ENCODE measurements at regions not wholly inside any gene's neighbourhood (a gene's known extent, or its start where the extent isn't known, plus 50 kb on each side); places are given as distances from the start of the nearest gene placed in this dataset.
"Not testable (repeated sequence)": the region's sequence is repeated elsewhere in the genome, so short reads cannot be mapped to it uniquely, and the experiment has no call there.

GRCh38 chr17:70519300-70519699 is 350.0 kb downstream of the KCNJ2 start:
- DNase-seq (ENCODE audit: low read depth) = no peak

DNA sequence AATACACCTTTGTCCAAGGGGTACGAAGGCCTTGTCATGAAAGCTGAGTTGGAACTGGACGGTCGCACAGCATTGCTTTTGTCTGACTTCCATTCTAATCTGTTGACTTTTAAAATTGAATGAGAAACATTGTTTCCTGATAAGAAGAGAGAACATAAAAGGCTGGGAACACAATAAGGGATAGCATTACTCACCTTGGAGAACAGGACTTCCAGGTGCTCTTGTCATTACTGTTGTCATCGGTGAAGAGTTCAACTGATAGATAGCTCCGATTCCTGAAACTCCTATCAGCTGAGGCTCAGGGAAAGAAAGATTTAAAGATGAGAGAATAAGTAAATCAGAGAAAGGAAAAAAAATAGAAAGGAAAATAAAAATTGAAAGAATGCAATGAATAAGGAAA is 351.1 kb downstream of the KCNJ2 start:
- DNase-seq (ENCODE audit: low read depth) = no peak

DNA sequence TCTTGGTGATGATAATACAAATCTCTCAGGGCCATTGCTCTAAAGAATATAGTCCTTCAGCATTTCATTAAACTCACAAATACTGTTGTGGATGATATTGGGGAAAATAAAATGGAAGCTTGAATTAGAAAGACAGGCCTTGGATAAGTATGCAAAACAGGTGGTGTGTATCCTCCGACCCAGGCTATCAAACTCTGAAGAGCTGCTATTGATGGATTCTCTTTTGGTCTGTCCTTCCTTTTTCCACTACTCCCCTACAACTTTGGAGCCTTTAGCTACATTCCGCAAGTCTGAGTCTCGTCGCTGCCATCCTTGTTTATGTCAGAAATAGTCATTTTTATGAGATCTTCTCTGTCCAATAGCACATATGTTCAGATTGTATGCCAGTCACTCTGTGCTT is 351.6 kb downstream of the KCNJ2 start:
- DNase-seq (ENCODE audit: low read depth) = no peak

- DNase-seq (ENCODE audit: low read depth) = peak; percentile 36
Measured at GRCh38 chr17:70521821-70522256, 352.5 kb downstream of the KCNJ2 start.

DNA sequence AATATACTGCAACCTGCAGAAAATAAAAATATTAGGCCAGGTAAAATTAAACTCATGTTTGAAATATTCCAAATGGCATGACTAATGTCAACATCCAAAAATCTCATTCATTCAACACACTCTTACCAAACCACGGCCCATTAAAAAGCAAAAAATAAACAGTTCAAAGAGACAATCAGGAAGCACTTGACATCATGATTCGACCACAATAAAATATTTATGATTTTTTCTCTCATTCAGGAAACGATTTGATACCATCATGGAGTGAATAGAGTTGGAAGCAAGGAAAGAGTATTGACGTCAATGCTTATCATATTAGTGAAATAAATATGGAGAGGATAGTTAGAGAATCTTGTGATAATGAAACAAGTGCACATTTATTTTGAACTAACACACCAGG is 354.1 kb downstream of the KCNJ2 start:
- DNase-seq (ENCODE audit: low read depth) = no peak

DNA sequence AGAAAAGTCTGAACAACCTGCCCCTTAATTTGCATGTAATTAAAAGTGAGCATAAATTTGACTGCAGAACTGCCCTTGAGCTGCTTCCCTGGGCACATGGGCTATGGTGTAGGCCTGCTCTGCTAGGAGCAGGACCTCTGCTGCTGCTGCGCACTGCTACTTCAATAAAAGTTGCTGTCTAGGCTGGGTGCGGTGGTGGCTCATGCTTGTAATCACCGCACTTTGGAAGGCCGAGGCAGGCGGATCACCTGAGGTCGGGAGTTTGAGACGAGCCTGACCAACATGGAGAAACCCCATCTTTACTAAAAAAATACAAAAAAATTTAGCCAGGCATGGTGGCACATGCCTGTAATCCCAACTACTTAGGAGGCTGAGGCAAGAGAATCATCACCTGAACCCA is 355.7 kb downstream of the KCNJ2 start:
- not testable (repeated sequence) for DNase-seq (ENCODE audit: low read depth)

DNA sequence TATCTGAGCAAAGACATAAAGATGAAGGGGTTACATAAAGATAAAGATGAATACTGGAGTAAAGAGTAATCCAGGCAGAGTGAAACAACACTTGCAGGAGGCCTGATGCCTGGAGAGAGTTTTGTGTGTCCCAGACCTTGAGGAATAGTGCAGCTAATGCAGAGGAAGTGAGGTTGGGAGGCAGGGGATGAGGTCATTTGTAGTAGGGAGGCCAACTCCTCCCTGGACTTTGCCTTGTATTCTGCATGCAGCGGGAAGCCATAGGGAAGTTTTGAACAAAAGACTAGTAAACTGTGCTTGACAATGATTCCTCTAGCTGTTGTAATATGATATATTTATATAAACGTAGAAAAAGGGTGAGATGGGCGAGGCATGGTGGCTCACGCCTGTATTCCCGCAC is 356.6 kb downstream of the KCNJ2 start:
- DNase-seq (ENCODE audit: low read depth) = no peak

GRCh38 chr17:70527364-70527888 is 358.1 kb downstream of the KCNJ2 start:
- DNase-seq (ENCODE audit: low read depth) = peak; percentile 13

GRCh38 chr17:70533427-70533826 is 364.1 kb downstream of the KCNJ2 start:
- DNase-seq (ENCODE audit: low read depth) = no peak

DNA sequence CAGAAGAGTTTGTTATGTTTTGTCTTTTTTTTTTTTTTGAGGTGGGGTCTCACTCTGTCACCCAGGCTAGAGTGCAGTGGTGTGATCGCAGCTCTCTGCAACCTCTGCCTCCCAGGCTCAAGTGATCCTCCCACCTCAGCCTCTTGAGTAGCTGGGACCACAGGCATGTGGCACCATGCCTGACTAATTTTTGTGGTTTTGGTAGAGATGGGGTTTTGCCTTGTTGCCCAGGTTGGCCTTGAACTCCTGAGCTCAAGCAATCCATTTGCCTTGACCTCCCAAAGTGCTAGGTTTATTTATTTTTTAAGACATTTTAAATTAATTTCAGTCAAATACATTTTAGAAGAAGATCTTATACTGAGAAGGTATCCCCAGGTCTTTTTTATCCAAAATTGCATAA is 366.7 kb downstream of the KCNJ2 start:
- DNase-seq (ENCODE audit: low read depth) = peak; percentile 52

DNA sequence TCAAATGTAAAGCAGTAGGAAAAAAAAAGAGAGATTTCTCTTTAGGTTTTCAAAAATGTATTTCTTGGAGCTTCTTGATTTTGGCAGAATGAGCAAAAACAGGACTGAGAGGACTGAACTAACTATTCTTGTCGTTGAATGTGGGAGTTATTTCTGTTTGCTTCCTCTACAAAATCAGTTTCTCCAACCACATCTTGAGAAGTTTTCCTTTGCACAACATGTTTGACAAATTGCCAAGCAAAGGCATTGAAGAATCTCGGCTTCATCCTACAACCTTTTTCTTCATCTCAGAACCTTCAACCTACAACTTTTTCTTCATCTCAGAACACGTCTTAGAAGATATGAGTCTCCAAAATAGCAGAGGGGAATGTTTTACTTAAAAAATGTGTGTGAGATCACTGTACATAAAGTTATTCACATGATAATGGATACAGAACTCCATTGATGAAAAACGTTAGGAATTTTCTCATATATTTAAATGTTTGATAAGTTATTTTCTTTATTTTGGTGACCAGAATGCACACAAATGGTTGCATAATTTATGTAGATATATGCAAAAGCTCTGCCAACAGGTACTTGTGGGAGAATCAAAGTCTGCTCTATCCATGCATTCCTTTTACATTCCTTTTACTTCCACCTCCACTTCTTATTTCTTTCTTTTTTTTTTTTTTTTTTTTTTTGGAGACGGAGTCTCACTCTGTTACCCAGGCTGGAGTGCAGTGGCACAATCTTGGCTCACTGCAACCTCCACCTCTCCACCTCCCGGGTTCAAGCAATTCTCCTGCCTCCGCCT is 370.0 kb downstream of the KCNJ2 start:
- no peak for DNase-seq (ENCODE audit: low read depth)

DNA sequence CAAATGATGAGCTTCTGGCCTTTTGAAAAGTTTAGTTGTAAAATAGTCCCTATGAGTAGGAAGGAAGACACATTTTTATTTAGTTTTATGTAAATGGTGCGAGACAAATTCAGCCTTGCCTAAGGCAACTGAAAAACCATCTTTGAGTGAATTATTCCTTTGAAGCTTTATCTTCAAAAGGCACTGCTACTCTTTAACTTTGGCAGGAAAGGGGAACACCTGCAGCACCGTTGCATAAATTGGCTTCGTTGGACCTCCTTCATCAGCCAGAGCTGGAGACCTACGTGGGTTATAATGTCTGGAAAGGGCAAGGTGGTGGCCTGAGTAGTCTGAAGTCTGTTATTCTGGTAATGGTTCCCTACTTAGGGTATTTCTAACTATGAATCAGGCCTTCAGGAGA is 373.5 kb downstream of the KCNJ2 start:
- DNase-seq (ENCODE audit: low read depth) = no peak

- DNase-seq (ENCODE audit: low read depth) = no peak
Measured at GRCh38 chr17:70544317-70544716, 375.0 kb downstream of the KCNJ2 start.

- DNase-seq (ENCODE audit: low read depth) = peak; percentile 64
Measured at GRCh38 chr17:70552230-70552981, 383.1 kb downstream of the KCNJ2 start.

DNA sequence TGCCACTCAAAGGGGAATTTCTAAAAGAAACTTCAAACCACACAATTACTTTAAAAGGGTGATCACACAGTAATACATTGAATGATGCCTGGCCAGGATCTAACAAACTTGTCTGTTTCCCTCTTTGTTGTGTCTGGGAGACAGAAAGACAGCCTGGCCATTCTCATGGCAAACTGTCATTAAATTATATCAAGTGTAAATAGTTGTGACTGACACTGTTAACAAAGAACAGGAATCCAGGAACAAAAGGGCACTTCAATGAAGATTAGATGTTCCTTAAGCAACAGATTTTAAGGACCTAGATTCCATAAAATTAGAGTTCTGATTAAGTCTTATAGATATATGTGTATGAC is 383.6 kb downstream of the KCNJ2 start:
- no peak for DNase-seq (ENCODE audit: low read depth)

DNA sequence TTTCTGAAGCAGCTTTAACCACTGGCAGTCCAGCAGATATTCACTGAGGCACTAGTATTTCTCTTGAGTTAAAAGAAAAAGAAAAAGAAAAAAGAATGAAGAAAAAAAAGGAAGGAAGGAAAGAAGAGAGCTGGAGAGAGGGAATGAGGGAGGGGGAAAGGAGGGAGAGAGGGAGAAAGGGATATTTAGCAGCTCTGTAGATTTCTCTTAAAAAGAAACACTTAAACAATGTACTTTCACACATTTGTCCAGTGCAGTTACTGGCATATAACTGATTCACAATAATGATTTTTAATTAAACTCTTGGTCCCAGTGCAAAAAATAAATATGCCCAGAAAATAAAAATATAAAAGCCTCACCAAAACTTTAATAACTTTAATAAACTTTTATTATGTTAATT is 386.4 kb downstream of the KCNJ2 start:
- DNase-seq (ENCODE audit: low read depth) = no peak

- DNase-seq (ENCODE audit: low read depth) = peak; percentile 32
Measured at GRCh38 chr17:70558821-70559220, 389.5 kb downstream of the KCNJ2 start.

- DNase-seq (ENCODE audit: low read depth) = no peak
Measured at GRCh38 chr17:70560471-70560870, 391.1 kb downstream of the KCNJ2 start.

DNA sequence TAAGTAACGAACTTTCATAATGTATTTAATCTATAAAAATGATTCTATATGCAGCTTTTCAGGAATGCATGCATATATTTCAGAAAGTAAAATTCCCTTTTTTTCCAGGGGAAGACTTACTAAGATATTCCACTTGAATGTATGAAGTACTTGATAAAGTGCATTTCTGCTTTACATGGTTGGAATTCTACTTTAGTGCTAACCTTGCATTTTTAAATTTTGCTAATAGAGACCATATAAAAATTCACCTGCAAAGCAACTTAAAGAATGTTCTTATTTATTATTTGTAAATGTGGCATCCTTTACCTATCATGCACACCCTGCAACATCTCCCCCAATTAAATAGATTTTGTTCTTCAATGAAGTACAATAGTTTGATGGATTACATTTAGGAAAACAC is 392.8 kb downstream of the KCNJ2 start:
- DNase-seq (ENCODE audit: low read depth) = no peak

DNA sequence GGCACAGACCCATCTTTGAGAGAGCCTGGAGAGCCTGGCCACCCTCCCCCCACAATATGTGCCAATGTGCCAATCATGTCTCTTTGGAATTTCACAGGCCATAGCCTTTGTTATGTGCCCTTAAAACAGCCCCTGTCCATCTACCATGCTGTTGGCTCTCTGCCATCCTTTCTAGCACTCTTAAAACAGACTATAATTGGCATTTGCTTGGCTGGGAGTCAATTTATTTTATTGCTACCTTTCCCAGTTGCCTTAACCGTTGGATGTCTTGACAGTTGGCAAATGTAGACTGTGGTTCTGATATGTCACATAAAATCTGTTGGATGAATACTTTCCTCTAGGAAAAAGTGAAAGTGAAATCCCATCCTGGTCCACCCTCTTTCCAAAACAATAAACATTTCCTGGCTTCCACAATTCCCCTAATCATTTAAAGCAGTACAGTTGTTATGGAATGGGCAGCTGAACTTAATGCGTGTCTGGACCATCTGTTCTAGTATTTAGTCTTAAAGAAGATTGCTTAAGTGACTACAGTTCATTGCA is 394.0 kb downstream of the KCNJ2 start:
- peak; percentile 83 for DNase-seq (ENCODE audit: low read depth)

DNA sequence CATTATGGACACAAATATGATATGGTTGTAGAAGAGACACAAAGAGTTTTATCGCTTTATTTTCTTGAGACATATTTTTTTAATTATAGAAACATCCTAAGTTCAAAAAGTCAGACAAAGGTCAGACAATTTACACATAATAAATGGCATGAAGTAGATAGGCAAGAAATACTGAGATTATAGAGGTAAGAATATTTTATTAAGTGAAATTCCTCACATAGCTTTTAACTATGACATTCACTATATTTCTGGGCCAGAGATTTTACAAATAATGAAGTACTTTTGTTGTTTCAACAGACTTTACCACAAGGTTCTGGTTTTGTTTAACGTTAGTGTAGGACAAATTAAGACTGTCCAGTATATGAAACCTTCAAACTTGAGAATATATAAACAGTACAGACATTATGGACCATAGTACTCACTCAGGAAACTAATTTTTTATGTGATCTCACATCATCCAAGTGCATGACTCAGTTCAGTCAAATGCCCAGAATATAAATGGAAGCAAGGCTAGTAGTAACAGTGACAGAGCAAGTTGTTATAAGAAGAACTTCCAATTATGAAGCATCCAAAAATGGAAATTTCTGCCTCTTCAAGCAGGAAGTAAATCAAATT is 394.8 kb downstream of the KCNJ2 start:
- no peak for DNase-seq (ENCODE audit: low read depth)

GRCh38 chr17:70569128-70569527 is 399.8 kb downstream of the KCNJ2 start:
- DNase-seq (ENCODE audit: low read depth) = peak; percentile 57
